ENCODE measurements at regions not wholly inside any gene's neighbourhood (a gene's known extent, or its start where the extent isn't known, plus 50 kb on each side); places are given as distances from the start of the nearest gene placed in this dataset.

DNA sequence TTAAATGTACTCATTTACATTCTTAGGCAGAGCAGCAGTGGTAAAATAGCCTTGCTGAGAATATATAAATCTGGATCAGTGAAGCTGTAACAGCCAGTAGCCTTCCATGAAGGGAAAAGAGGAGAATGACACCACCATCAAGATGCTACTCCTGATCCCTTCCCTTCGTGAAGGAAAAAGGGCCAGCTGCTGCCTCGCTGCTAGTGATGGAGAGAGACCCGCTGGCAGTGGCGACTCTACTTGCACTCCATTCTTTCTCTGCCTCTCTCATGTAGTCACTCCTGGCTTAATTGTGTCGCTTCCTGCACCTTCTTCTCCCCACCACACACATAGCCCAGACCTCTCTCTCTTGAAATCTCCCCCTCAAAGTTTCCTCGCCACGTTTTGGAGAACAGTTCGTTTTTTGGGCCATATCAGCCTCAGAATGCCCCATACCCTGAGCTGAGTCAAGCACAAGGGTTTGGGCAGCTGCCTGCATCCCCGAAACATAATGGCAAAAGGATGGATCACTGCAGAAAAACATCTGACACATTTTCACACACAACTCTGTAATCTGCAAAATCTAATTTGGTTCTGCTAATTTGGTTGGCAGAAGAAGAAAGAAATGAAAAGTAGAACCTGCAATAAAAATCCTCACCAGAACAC, 460.3 kb upstream of the IL12A start:
- DNase-seq (ENCODE audit: low read depth in 3 of 3) = no peak

GRCh38 chr3:159532577-159532976, 456.1 kb upstream of the IL12A start:
- no peak for DNase-seq (ENCODE audit: low read depth in 3 of 3)

DNA sequence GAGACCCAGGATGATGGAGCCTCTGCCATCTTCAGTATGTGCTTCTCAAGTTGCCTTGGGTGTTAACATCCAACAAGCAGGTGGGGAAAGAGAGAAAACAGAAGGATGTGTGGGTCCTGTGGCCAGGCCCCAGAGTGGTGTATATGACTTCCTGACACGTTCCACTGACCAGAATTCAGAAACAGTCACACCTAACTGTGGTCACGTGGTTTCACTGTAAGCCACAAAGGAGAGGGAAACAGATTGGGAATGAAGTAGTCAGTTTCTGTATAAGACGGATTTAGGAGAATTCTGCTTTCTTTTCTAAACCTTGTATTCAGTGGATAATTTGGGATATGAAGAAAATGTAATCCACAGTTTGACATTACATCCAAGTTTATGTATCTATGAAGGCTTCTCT, 454.1 kb upstream of the IL12A start:
- no peak for DNase-seq (ENCODE audit: low read depth in 3 of 3)

GRCh38 chr3:159536876-159537275, 451.8 kb upstream of the IL12A start:
- DNase-seq (ENCODE audit: low read depth in 3 of 3) = no peak

- no peak for DNase-seq (ENCODE audit: low read depth in 3 of 3)
These were observed 450.1 kb upstream of the IL12A start for GRCh38 chr3:159538507-159538906.

DNA sequence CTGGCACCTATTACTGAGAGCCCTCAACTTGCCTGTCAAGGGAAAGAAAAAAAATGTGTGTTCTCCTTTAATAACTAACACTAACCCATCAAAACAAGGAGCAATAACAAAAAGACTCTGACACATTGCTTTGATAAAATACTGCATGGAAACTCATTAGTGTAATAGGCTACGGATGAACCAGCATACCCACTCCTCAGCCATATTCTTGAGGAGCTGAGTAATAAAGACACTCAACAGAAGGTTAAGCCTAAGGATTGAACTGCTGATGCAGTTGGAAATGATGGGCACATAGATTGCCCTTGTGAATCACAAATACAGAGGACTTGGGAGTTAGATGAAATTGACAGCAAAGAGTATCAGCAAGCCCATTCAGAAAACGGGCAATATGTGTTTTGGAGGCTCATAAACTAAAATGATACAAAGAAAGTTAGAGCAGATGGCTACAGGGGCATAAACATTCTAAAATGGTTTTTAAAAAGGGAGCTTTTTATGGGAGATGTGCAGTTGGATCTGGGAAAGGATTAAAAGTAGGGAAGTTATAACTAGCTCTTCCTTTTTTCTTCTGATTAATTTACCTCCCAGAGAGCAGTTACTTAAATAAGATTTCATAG, 447.6 kb upstream of the IL12A start:
- DNase-seq (ENCODE audit: low read depth in 3 of 3) = no peak

DNA sequence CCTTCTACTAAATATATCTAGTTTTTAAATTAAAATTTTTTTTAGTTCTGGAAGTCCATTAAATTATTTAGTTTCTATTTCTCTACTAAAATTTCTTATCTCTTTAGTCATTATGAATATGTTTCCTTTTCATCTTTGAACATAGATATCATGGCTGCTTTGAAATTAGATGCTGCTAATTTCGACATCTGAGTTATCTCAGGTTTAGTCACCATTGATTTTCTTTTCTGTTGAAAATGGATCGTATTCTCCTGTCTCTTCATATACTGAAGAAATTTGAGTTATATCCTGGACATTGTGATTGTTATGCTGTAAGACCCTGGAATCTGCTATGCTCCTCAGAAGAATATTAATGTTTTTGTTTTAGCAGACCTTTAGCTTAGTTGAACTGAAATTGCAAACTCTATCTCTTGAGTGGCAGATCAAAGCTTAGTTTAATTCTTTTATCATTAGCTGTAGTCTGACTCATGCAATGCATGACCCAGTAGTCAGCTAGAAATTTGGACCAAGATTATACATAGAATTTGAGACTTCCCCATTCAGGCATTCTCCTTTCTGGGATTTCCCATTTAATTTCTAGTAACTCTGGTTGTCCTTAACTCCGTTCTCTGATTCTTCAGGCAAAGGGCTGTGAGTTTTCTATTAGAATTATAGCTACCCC, 439.8 kb upstream of the IL12A start:
- no peak for DNase-seq (ENCODE audit: low read depth in 3 of 3)

GRCh38 chr3:159555205-159555604, 433.4 kb upstream of the IL12A start:
- no peak for DNase-seq (ENCODE audit: low read depth in 3 of 3)

GRCh38 chr3:159559771-159560170, 428.9 kb upstream of the IL12A start:
- DNase-seq (ENCODE audit: low read depth in 3 of 3) = no peak

DNA sequence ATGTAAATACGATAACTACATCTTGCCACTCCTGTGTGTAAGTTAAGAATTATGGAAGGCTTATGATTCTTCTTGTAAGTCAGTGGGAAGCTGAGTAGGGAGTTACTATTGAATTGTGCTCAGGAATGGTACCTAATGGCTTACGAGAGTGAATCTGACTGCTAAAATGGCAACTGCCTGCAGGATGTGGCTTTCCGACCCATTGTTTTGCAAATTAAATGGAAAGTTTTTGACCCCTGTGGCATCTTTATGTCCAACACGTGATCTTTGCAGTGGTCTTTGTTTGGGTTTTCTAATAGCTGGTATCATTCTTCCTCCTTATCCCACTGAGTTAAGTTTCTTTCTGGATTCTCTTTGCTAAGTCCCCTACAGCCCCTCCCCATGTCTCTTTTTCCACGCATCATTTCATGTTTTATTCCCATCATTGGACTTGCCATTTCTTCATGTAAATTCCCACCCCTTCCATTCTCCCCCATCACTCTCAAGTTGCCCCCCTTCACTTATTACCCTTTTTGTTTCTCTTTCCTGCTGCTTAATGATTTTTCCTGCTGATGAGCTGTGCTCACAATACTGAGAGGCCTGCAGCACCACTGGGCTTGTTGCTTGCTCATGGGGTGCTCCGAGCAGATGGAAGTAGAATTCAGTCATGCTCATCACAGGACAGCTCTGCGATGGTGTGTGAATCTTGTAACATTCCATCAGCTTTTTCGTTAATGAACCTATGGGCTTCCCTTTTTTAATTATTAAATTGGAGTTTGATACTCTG, 428.2 kb upstream of the IL12A start:
- DNase-seq (ENCODE audit: low read depth in 3 of 3) = no peak

GRCh38 chr3:159565313-159565712, 423.3 kb upstream of the IL12A start:
- DNase-seq (ENCODE audit: low read depth in 3 of 3) = no peak

- DNase-seq (ENCODE audit: low read depth in 3 of 3) = no peak
These were observed 405.0 kb upstream of the IL12A start for GRCh38 chr3:159583662-159584061.

DNA sequence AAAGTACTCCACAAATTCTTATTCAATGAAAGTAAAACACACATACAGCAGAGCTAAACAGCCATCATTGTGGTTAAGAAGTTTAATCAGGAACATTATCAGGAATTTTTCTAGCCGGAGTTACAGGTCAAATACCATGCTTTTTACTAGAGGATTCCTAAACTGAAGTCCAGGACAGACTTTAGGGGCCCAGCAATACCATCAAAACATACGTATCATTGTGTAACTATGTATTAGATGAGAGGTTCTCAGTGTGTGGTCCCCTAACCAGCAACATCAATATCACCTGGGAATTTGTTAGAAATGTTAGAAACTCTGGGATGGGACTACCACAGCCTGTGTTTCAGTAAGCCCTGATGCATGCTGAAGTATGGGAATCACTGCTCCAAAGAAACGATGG, 404.2 kb upstream of the IL12A start:
- no peak for DNase-seq (ENCODE audit: low read depth in 3 of 3)

GRCh38 chr3:159586571-159587202, 401.9 kb upstream of the IL12A start:
- no peak for DNase-seq (ENCODE audit: low read depth in 3 of 3)

- no peak for DNase-seq (ENCODE audit: low read depth in 3 of 3)
These were observed 394.6 kb upstream of the IL12A start for GRCh38 chr3:159593927-159594605.

GRCh38 chr3:159600291-159600690, 388.3 kb upstream of the IL12A start:
- DNase-seq (ENCODE audit: low read depth in 3 of 3) = no peak

DNA sequence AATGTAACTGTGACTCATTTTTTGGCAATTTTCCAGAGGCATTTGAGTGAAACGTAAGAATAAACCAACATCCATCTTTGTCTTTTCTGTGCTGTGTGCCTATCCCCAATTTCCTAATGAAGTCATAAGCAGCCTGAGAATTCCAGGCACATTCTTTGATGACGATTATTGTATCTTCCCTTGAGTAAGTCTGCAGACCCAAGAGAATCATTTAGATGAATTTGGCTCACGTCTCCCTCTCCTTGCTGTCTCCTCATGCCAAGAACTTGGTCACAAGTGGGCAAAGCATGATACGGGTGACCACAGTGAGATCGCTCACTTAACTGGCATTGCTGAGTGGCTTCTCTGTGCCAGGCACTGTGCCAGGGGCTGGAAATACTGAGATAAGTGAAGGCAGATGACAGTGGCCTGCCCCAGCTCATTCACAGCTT, 384.5 kb upstream of the IL12A start:
- DNase-seq (ENCODE audit: low read depth in 3 of 3) = no peak

- no peak for DNase-seq (ENCODE audit: low read depth in 3 of 3)
These were observed 383.5 kb upstream of the IL12A start for GRCh38 chr3:159605101-159605500.

DNA sequence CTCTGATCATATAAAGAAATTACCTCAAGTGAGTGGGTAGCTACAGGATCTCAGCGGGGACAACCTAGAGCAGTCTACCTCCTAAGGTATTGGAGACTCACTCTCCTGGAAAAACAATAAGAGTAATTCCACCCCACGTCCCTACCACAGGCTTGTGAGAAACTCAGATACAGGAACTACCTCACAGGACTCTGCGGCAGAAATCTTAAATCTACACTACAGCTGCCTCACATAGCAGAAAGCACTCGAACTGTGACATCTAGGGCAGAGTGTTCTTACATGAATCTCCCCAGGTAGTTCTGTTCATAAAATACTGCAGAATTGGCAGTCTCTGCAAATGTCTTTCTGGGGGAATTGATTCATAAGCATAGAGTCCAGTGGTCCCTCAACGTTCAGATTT, 382.9 kb upstream of the IL12A start:
- no peak for DNase-seq (ENCODE audit: low read depth in 3 of 3)

DNA sequence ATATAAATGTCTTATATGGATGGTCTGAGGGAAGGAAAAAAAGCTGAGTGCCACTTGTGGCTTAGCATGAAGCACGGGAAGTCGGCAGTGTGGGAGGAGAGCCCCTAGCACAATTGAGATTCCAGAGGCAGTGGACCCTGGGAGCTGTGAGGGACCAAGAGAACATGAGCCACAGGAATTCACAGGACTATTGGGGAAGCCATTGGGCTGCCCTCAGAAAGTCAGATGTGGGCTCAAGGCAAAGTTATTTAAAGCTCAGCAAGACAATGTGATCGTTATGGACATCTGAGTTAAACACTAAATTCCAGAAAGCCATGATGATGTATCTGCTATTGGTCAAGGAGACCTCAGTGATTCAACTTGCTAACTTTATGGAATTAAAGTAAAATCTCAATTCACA, 380.8 kb upstream of the IL12A start:
- DNase-seq (ENCODE audit: low read depth in 3 of 3) = no peak

DNA sequence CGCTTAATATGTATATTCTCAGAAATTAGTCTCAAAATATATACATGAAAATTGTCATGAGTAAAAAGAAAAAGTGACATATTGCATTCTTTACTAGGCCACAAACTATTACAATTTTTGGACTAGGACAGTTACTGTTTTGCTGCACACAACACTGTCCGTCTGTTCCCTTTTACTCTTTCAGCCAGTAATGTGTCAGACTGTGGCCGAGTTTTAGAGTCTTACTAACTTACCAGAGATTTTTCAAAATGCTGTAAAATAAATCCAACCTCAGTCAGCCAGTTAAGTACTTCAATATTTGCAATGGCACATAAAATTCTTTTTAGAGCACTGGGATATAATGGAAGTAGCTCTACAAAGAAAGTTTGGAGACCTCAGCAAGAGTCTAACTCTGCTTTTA, 380.3 kb upstream of the IL12A start:
- no peak for DNase-seq (ENCODE audit: low read depth in 3 of 3)

GRCh38 chr3:159609625-159610024, 379.0 kb upstream of the IL12A start:
- DNase-seq (ENCODE audit: low read depth in 3 of 3) = no peak

Data from stimulated activated CD4-positive, alpha-beta T cell treated with anti-CD3 and anti-CD28 coated beads, TNF-alpha, amount 100 ng/mL, for 24 hours (primary cell).